GM23338 (cell line): ENCODE measurements at regions not wholly inside any gene's neighbourhood (a gene's known extent, or its start where the extent isn't known, plus 50 kb on each side); places are given as distances from the start of the nearest gene placed in this dataset.

Experiments used
- ETS1 ChIP-seq: IDR thresholded peaks from 2 replicates; pipeline ENCODE4 v1.6.1; 2016; ENCODE audit warnings: antibody characterized with exemption
- EZH2 ChIP-seq: fragments of 200-600 bp; sonication (generic); IDR thresholded peaks from one replicate; pipeline ENCODE4 v1.8.0; 2017; ENCODE audit warnings: antibody characterized with exemption, mild to moderate bottlenecking, low read depth; ENCODE audit not compliant: unreplicated experiment
- EZH2phosphoT487 ChIP-seq: fragments of 200-600 bp; sonication (generic); IDR thresholded peaks from one replicate; pipeline ENCODE4 v1.8.1; 2018; ENCODE audit warnings: antibody characterized with exemption; ENCODE audit not compliant: unreplicated experiment
- POLR2AphosphoS5 ChIP-seq: IDR thresholded peaks from 2 replicates; pipeline ENCODE4 v1.6.1; 2016; ENCODE audit warnings: antibody characterized with exemption, low read depth
- STAT1 ChIP-seq: IDR thresholded peaks from one replicate; pipeline ENCODE4 v1.6.1; 2016; ENCODE audit warnings: antibody characterized with exemption; ENCODE audit not compliant: unreplicated experiment
- TF ChIP-seq, protein P1 (sequence below), 2 experiments: fragments of 200-600 bp in 1 of 2; sonication (generic) in 1 of 2; conservative IDR thresholded peaks; 2 replicates each; pipeline versions ENCODE4 v1.5.1 to v1.6.1; 2016 to 2017; ENCODE audit warnings: antibody characterized with exemption in 2 of 2, low read depth in 2 of 2, mild to moderate bottlenecking in 2 of 2, moderate library complexity in 1 of 2

DNA sequence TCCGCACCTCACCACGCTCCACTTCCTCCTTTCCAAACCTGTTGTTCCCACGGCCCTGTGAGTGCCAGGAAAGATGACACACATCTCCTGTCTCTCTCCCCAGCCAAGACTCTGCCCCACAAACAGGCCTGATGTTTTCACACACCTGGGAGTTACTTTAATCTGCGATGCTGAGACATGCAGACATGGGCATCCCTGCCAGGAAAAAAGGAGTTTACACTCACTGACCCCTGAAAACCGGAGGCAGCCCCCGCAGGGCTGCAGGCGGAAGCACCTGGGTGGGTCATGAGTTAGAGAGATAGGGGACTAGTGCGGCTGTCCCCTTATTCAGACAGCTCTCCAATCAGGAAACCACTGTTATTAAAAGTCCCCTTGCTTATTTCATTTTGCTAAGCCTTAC, 106.4 kb upstream of the CARD11 start:
- TF ChIP-seq, protein P1, sequence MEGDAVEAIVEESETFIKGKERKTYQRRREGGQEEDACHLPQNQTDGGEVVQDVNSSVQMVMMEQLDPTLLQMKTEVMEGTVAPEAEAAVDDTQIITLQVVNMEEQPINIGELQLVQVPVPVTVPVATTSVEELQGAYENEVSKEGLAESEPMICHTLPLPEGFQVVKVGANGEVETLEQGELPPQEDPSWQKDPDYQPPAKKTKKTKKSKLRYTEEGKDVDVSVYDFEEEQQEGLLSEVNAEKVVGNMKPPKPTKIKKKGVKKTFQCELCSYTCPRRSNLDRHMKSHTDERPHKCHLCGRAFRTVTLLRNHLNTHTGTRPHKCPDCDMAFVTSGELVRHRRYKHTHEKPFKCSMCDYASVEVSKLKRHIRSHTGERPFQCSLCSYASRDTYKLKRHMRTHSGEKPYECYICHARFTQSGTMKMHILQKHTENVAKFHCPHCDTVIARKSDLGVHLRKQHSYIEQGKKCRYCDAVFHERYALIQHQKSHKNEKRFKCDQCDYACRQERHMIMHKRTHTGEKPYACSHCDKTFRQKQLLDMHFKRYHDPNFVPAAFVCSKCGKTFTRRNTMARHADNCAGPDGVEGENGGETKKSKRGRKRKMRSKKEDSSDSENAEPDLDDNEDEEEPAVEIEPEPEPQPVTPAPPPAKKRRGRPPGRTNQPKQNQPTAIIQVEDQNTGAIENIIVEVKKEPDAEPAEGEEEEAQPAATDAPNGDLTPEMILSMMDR (conservative IDR thresholded peaks at IDR 0.05; ENCODE audit: low read depth in 2 of 2), result no peak
- TF ChIP-seq POLR2AphosphoS5 (no peak), EZH2 (no peak), ETS1 (no peak), STAT1 (no peak), EZH2phosphoT487 (no peak)
